ENCODE measurements at regions not wholly inside any gene's neighbourhood (a gene's known extent, or its start where the extent isn't known, plus 50 kb on each side); places are given as distances from the start of the nearest gene placed in this dataset.

GRCh38 chr11:70778883-70779282, 380.6 kb downstream of the CTTN start:
- Histone ChIP-seq H3K36me3 (ENCODE audit: insufficient read depth, low read length) (no peaks in the 10 kb centered on the region), H3K27me3 (ENCODE audit: insufficient read depth, low read length) (no peaks in the 10 kb centered on the region), H3K27ac (ENCODE audit: low read depth, low read length) (no peak overlapping the region), H3K4me1 (ENCODE audit: control insufficient read depth, insufficient read depth, low read length, unreplicated experiment) (no peaks in the 10 kb centered on the region), H2AFZ (ENCODE audit: low read length, unreplicated experiment) (no peak overlapping the region), H3K79me2 (ENCODE audit: control insufficient read depth, insufficient read depth, low read length, unreplicated experiment) (no peaks in the 10 kb centered on the region), H3K4me3 (ENCODE audit: low read depth, low read length) (no peak overlapping the region)

- H3K4me1 ChIP-seq (ENCODE audit: control insufficient read depth, insufficient read depth, low read length, unreplicated experiment): no peaks in the 10 kb centered on the region
- no peaks in the 10 kb centered on the region for H3K79me2 ChIP-seq (ENCODE audit: control insufficient read depth, insufficient read depth, low read length, unreplicated experiment)
- no peaks in the 10 kb centered on the region for H3K36me3 ChIP-seq (ENCODE audit: insufficient read depth, low read length)
- no peaks in the 10 kb centered on the region for H3K27me3 ChIP-seq (ENCODE audit: insufficient read depth, low read length)
- H2AFZ ChIP-seq (ENCODE audit: low read length, unreplicated experiment): no peak overlapping the region
- no peak overlapping the region for H3K4me3 ChIP-seq (ENCODE audit: low read depth, low read length)
- H3K27ac ChIP-seq (ENCODE audit: low read depth, low read length): no peak overlapping the region
Observed at GRCh38 chr11:70779433-70780245, 381.3 kb downstream of the CTTN start.

- H3K36me3 ChIP-seq (ENCODE audit: insufficient read depth, low read length): no peaks in the 10 kb centered on the region
- no peak overlapping the region for H2AFZ ChIP-seq (ENCODE audit: low read length, unreplicated experiment)
- H3K79me2 ChIP-seq (ENCODE audit: control insufficient read depth, insufficient read depth, low read length, unreplicated experiment): no peaks in the 10 kb centered on the region
- H3K27ac ChIP-seq (ENCODE audit: low read depth, low read length): no peak overlapping the region
- H3K4me1 ChIP-seq (ENCODE audit: control insufficient read depth, insufficient read depth, low read length, unreplicated experiment): no peaks in the 10 kb centered on the region
- H3K4me3 ChIP-seq (ENCODE audit: low read depth, low read length): no peak overlapping the region
- no peaks in the 10 kb centered on the region for H3K27me3 ChIP-seq (ENCODE audit: insufficient read depth, low read length)
Observed at GRCh38 chr11:70780246-70780535, 381.9 kb downstream of the CTTN start.

DNA sequence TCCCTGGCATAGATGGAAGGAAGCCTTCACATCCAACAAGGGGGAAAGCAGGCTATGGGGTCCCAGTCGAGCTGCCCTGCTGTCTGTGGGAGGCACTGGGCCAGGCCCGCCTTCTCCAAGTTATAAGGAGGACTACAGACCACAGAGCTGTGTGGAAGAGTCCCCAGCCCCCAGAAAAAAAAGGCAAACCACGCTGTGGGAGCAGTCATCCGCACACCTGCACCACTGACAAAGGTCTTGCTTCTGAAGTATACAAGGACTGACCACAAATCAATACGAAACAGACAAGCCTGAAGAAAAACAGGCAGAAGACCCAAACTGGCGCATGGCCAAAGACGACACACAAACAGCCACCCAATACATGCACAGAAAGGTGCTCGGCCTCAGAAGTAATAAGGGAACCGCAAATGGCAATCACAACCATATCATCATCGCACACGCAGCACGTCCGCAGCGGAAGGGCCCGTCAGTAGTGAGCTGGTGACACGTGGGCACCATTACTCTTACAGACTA, 384.1 kb downstream of the CTTN start:
- no peaks in the 10 kb centered on the region for H3K79me2 ChIP-seq (ENCODE audit: control insufficient read depth, insufficient read depth, low read length, unreplicated experiment)
- no peak overlapping the region for H3K4me3 ChIP-seq (ENCODE audit: low read depth, low read length)
- H3K27ac ChIP-seq (ENCODE audit: low read depth, low read length): no peak overlapping the region
- H3K27me3 ChIP-seq (ENCODE audit: insufficient read depth, low read length): no peaks in the 10 kb centered on the region
- peaks cover 2% of the 10 kb centered on the region for H3K4me1 ChIP-seq (ENCODE audit: control insufficient read depth, insufficient read depth, low read length, unreplicated experiment)
- H3K36me3 ChIP-seq (ENCODE audit: insufficient read depth, low read length): no peaks in the 10 kb centered on the region
- H2AFZ ChIP-seq (ENCODE audit: low read length, unreplicated experiment): no peak overlapping the region

- Histone ChIP-seq H3K36me3 (ENCODE audit: insufficient read depth, low read length) (no peaks in the 10 kb centered on the region), H3K4me3 (ENCODE audit: low read depth, low read length) (no peak overlapping the region), H3K27ac (ENCODE audit: low read depth, low read length) (no peak overlapping the region), H3K4me1 (ENCODE audit: control insufficient read depth, insufficient read depth, low read length, unreplicated experiment) (peaks cover 11% of the 10 kb centered on the region), H2AFZ (ENCODE audit: low read length, unreplicated experiment) (no peak overlapping the region), H3K27me3 (ENCODE audit: insufficient read depth, low read length) (no peaks in the 10 kb centered on the region), H3K79me2 (ENCODE audit: control insufficient read depth, insufficient read depth, low read length, unreplicated experiment) (no peaks in the 10 kb centered on the region)
Observed at GRCh38 chr11:70783356-70783755, 385.0 kb downstream of the CTTN start.

DNA sequence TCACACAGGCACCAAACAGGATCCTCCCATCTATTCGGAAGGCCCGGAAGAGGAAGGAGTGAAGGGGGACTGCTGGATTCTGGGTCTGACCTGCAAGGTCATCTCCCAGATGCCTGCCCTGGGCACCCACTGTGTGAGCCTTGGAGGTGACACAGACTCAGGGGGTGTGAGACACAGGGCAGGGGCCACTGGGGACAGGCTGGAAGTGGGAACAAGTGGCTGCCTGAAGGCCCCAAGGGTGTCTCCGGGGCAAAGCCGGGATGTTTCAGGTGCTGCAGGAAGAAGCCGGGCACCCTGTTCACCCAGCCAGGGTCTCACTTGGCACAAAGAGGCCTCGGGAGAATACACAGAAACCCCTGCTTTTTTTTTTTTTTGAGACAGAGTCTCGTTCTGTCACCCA, 385.5 kb downstream of the CTTN start:
- H3K27me3 ChIP-seq (ENCODE audit: insufficient read depth, low read length): no peaks in the 10 kb centered on the region
- H3K36me3 ChIP-seq (ENCODE audit: insufficient read depth, low read length): no peaks in the 10 kb centered on the region
- H2AFZ ChIP-seq (ENCODE audit: low read length, unreplicated experiment): no peak overlapping the region
- no peaks in the 10 kb centered on the region for H3K79me2 ChIP-seq (ENCODE audit: control insufficient read depth, insufficient read depth, low read length, unreplicated experiment)
- no peak overlapping the region for H3K27ac ChIP-seq (ENCODE audit: low read depth, low read length)
- H3K4me3 ChIP-seq (ENCODE audit: low read depth, low read length): no peak overlapping the region
- peaks cover 15% of the 10 kb centered on the region for H3K4me1 ChIP-seq (ENCODE audit: control insufficient read depth, insufficient read depth, low read length, unreplicated experiment)

DNA sequence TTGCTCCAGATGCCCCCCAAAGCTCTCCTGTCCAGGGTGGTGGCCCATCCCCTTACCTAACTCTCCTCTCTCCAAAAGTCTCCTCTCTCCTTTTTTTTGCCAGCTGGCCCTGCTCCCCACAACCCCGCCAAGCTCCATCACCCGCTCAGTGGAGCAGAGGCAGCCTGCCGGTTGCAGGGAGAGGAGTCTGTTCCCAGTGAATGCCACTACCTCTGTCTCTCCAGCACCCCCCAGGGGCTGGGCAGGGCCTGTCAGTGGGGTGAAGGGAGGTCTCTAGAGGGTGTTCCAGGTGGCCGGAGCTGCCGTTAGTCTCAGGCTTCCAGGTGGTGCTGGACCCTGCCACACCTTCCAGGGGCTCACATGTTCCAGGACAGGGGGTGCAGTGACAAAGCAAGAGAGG, 387.0 kb downstream of the CTTN start:
- Histone ChIP-seq H3K79me2 (ENCODE audit: control insufficient read depth, insufficient read depth, low read length, unreplicated experiment) (no peaks in the 10 kb centered on the region), H3K36me3 (ENCODE audit: insufficient read depth, low read length) (no peaks in the 10 kb centered on the region), H2AFZ (ENCODE audit: low read length, unreplicated experiment) (no peak overlapping the region), H3K27me3 (ENCODE audit: insufficient read depth, low read length) (no peaks in the 10 kb centered on the region), H3K27ac (ENCODE audit: low read depth, low read length) (no peak overlapping the region), H3K4me3 (ENCODE audit: low read depth, low read length) (no peak overlapping the region), H3K4me1 (ENCODE audit: control insufficient read depth, insufficient read depth, low read length, unreplicated experiment) (peaks cover 18% of the 10 kb centered on the region)

GRCh38 chr11:70786021-70786665, 387.8 kb downstream of the CTTN start:
- Histone ChIP-seq H3K27me3 (ENCODE audit: insufficient read depth, low read length) (no peaks in the 10 kb centered on the region), H3K36me3 (ENCODE audit: insufficient read depth, low read length) (no peaks in the 10 kb centered on the region), H3K4me1 (ENCODE audit: control insufficient read depth, insufficient read depth, low read length, unreplicated experiment) (peaks cover 18% of the 10 kb centered on the region), H3K79me2 (ENCODE audit: control insufficient read depth, insufficient read depth, low read length, unreplicated experiment) (no peaks in the 10 kb centered on the region), H3K27ac (ENCODE audit: low read depth, low read length) (no peak overlapping the region), H3K4me3 (ENCODE audit: low read depth, low read length) (no peak overlapping the region), H2AFZ (ENCODE audit: low read length, unreplicated experiment) (no peak overlapping the region)

DNA sequence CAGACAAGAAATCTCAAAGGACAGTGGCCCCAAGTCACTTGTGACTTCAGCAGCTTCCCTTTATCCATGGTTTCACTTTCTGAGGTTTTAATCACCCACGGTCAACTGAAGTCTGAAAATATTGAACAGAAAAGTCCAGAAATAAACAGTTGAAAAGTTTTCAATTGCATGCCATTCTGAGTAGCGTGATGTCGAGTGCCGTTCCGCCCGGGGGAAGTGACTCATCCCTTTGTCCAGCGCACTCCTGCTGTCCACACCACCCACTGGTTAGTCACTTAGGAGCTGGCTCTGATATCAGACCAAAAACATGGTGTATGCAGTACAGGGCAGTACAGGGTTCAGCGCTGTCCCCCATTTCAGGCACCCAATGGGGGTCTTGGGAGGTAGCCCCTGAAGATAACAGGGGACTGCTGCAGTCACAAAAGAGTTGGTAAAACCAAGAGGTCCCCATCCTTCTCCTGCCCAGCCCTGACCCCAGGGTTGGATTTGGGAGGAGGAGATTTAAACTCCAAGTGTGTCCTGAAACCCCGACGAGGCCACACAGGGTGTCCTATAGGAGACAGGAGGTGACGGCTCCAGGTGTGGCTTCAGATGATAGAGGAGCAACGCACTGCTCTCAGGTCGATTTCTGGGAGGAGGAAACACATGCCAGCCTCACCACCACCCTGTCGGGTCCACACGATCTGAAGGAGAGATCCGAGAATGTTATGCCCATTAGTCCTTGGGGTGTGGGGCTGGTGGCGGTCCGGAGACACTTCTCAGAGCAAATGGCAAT, 390.1 kb downstream of the CTTN start:
- Histone ChIP-seq H3K36me3 (ENCODE audit: insufficient read depth, low read length) (no peaks in the 10 kb centered on the region), H2AFZ (ENCODE audit: low read length, unreplicated experiment) (peak overlapping the region; percentile 82), H3K4me3 (ENCODE audit: low read depth, low read length) (peak overlapping the region; percentile 51), H3K27ac (ENCODE audit: low read depth, low read length) (peak overlapping the region; percentile 94), H3K4me1 (ENCODE audit: control insufficient read depth, insufficient read depth, low read length, unreplicated experiment) (peaks cover 18% of the 10 kb centered on the region), H3K79me2 (ENCODE audit: control insufficient read depth, insufficient read depth, low read length, unreplicated experiment) (no peaks in the 10 kb centered on the region), H3K27me3 (ENCODE audit: insufficient read depth, low read length) (no peaks in the 10 kb centered on the region)

- no peaks in the 10 kb centered on the region for H3K36me3 ChIP-seq (ENCODE audit: insufficient read depth, low read length)
- H2AFZ ChIP-seq (ENCODE audit: low read length, unreplicated experiment): no peak overlapping the region
- no peak overlapping the region for H3K27ac ChIP-seq (ENCODE audit: low read depth, low read length)
- no peaks in the 10 kb centered on the region for H3K79me2 ChIP-seq (ENCODE audit: control insufficient read depth, insufficient read depth, low read length, unreplicated experiment)
- peaks cover 18% of the 10 kb centered on the region for H3K4me1 ChIP-seq (ENCODE audit: control insufficient read depth, insufficient read depth, low read length, unreplicated experiment)
- no peak overlapping the region for H3K4me3 ChIP-seq (ENCODE audit: low read depth, low read length)
- H3K27me3 ChIP-seq (ENCODE audit: insufficient read depth, low read length): no peaks in the 10 kb centered on the region
Observed at GRCh38 chr11:70790671-70791300, 392.5 kb downstream of the CTTN start.
